SIG-M5 treated with dmso at 0.1 percent for 504 hours (cell line): ENCODE measurements at regions not wholly inside any gene's neighbourhood (a gene's known extent, or its start where the extent isn't known, plus 50 kb on each side); places are given as distances from the start of the nearest gene placed in this dataset.
"Not testable (repeated sequence)": the region's sequence is repeated elsewhere in the genome, so short reads cannot be mapped to it uniquely, and the experiment has no call there.

ENCODE experiments used
- DNase-seq: peaks from one replicate; lab custom pipeline; 2025; ENCODE audit not compliant: unreplicated experiment; lab: John Stamatoyannopoulos, UW

GRCh38 chr2:53040536-53041229 lies 726.9 kb upstream of the CHAC2 start:
- no peak for DNase-seq

DNA sequence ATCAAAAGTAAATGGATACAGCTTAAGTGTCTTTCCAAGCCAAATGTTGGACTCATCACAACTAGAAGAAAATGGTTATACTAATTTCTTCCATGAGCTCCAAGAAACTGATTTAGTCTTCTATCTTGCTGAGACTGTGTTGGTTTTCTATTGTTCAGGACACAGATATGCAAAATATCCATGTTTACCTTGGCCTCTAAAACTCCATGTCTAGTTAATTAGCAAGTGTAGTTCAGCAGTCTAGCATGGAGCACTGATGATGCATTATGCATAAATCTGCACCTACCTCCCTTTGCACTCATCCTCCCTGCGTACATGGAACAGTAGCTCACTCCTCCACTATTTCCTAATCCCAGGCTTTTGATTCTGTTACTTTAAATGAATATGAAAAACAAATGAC lies 731.4 kb upstream of the CHAC2 start:
- DNase-seq: no peak

DNA sequence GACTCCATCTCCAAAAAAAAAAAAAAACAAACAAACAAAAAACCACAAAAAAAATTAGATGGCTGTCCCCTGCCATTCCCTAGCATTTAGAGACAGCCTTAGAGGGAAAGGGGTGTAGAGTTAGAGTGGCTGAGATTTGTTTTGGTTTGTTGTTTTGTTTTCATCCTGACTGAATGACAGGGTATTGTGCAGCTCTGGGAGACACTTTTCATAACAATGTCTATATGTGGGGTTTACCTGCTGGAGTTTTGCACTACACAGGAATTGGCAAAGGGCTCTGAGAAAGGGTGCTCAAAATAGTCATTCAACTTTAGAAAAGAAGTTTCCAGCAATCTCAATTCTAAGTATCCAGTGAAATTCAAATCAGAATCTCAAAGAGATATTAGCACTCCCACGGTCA lies 732.5 kb upstream of the CHAC2 start:
- no peak for DNase-seq

GRCh38 chr2:53033411-53033810 lies 734.2 kb upstream of the CHAC2 start:
- DNase-seq: no peak

- DNase-seq: no peak
Observed at GRCh38 chr2:53028746-53029423, 738.7 kb upstream of the CHAC2 start.

DNA sequence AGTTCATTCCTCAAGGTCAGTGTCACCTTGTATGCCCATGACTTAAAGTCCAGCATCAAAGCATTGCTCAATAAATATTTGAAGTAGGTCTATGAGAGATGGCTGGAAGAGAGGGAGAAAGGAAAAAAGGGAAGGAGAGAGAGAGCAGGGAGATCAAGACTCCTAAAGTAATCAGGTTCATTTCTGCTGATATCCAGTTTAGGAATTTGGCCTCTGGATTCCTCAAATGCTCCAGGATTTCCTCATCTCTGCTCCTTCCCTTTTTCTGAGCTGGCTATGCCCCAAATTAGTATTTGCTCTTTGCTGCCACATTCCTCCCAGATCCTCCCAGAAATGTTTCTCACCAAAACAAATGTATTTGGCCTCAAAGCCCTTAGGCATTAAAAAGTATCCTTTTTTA lies 739.4 kb upstream of the CHAC2 start:
- no peak for DNase-seq

- DNase-seq: not testable (repeated sequence)
Observed at GRCh38 chr2:53022248-53022647, 745.4 kb upstream of the CHAC2 start.

- DNase-seq: no peak
Observed at GRCh38 chr2:53021828-53022227, 745.8 kb upstream of the CHAC2 start.

GRCh38 chr2:53021292-53021691 lies 746.3 kb upstream of the CHAC2 start:
- DNase-seq: no peak

- no peak for DNase-seq
Observed at GRCh38 chr2:53018825-53019425, 748.7 kb upstream of the CHAC2 start.

- DNase-seq: no peak
Observed at GRCh38 chr2:53006980-53007379, 760.6 kb upstream of the CHAC2 start.

DNA sequence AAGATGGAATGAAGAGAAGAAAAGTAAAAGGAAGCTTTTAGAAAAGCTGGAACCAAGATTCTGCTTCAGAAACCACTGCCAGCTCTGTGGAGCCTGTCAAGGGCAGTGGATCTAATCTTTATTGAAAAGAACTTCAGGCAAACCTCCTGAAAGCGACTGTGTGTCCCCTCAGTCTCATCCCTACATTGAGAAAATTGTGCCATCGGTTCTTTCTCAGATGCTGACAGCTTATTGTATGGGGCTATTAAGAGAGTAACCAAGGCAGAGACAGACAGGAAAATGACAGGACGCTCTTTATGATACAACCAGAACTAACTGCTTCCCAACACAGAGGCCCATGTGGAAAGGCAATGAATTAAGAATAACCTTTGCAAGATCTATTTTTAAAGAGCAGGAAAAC lies 763.2 kb upstream of the CHAC2 start:
- DNase-seq: no peak

DNA sequence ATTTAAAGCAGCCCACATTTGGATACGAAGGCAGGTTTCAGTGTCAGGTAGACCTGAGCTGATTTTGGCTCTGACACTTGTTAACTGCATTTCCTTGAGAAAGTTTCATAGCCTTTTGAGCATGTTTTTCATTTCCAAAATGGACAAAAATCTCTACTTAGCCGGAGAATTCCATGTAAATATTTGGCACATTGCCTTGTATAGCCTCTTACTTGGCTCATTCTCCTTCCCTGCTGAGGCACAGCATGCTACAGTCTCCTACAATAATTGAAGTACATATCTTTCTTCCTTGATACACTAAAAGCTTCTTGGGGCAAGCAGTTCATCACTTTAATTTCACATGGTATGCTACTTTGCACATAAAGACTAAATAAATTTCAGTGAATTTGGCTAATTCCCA lies 772.2 kb upstream of the CHAC2 start:
- no peak for DNase-seq

DNA sequence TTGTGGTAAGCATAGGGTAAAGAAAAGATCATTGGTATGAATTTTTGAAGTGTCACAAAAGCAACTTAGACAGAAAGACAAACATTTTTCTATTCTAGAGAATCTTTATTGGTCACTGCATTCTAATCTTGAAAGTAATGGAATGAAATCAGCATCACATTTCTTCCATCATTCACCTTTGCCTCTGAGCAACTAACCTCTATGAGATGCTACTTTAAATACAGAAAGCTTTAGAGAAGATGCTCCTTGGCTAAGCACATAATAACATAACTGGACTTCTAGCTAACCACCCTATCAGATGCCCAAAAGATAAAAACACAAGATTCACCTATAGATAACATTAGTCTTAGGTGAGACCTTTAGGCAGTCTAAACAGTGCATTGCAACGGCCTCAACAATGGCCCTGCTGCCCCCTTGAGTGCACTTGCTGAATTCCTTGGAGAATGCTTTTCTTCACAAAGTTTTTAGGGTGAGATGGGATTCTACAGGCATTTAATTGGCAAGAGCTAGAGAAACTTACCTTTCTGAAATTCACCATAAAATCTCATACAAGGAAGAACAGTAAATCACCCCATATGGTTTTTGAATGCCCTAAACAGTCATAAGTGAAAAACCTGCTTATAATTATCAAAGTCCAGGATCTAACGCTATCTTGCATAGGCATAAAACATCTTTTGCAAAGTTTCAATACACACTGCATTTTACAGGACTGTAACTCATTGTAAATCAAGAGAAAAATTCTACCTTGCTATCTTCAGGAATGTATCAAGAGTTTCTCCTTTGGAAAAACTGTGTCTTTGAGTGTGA lies 791.3 kb upstream of the CHAC2 start:
- peak; percentile 1 for DNase-seq

DNA sequence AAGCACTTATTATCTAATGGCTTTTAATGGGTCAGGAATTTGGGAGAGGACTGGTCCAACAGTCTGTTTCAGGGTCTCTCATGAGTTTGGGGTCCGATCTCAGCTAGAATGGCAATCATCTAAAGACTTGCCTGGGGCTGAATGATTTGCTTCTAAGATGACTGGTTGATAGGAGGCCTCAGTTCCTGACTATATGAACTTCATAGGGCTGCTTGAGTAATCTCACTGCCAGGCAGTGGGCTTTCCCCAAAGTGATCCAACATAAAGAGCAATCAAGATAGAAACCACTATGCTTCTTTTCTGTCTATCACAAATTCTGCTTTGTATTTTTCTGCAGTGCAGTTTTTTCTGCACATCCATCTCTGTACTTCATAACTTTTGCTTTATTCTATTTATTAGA lies 793.5 kb upstream of the CHAC2 start:
- DNase-seq: no peak

- DNase-seq: no peak
Observed at GRCh38 chr2:52970642-52971041, 797.0 kb upstream of the CHAC2 start.

DNA sequence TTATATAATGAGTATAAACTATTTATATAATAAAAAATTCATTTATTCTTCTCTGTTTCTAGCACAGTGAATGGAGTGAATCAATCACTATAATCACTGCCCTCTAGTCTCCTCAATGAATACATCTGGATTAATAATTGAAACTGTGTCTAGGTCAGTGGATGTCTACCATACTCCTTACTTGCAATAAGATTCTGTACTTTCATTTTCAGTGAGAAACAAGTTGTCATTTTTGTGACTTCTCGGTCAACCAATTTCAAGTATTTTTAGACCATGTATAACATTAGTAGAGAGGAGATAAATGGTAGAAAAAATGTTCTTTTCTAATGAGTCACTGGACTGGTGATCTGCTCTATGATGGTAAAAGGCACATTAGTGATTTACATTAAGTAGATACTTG lies 799.6 kb upstream of the CHAC2 start:
- no peak for DNase-seq

DNA sequence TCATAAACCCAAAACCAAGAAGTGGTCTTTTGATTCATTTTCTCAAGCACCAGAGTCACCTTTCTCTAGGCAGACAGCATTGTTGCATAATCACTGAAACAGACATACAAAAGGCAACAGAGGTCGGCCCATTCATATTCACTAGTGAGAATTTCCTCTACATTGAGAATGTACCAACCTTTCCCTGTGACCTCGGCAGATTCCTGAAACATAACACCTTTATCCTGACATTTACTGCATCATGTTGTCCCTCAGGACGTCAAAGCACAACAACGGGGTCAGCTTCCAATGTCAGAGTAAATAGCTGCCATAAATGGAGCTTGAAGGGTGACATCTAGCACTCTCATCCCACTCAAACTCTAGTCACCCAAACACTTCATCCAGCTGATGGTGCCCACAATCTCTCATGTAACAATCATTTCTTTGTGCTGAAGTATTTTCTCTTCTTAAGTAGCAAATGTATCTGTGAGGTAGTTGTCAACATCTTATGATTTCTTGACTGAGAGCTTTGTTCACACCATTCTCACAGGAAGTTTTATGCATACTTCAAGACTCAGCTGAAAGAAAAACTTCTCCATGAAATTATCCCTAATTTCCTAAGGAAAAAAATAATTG lies 802.6 kb upstream of the CHAC2 start:
- no peak for DNase-seq

DNA sequence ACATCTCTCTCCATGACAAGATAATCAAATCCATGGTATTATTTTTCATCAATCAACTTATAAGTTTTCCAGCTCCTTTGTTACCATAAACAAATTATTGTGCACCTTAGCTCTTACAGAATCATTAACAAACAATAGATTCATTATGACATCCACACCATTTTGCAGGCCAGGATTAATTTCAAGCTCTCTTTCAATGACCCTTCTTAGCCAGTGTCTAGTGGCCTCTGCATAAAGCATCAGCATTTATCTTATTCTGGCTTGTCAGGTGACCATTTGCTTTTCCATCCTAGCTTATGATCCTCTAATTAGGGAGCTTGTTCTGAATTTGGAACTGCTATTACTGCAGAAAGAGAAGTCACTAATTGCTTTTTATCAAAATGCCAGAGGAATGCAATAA lies 806.2 kb upstream of the CHAC2 start:
- no peak for DNase-seq

DNA sequence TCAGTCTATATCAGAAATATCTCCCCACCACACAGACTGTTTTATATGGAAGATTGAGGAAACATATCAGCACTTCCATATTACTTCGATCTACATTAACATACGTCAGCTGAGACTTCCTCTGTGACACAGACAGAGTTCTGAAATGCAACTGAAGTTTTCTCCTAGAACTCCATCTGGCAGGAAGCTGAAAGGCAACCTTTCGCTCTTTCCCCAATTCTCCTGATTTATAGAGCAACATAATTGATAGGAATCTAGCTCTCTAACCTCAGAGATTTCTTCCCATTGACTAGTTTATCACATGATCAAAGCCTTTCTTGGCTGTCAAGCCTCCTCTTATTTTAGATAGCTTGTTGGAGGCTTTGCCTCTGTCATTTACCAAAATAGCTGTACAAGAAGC lies 806.7 kb upstream of the CHAC2 start:
- DNase-seq: no peak

DNA sequence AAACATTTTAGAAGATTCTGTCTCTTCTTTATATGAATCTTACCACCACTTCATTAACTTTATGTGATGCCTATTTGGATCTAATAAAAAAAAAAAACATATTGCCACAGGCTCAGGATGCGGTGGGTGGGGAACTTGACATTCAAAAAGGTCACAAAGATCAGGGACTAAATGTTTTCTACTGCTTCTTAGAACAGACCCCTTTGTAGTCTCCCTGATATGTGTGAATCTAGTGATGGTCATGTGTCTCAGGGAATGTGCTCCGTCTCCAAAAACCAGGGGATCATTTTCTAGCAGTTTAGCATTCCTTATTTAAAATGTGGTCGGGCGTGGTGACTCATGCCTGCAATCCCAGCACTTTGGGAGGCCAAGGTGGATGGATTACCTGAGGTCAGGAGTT lies 807.8 kb upstream of the CHAC2 start:
- DNase-seq: no peak
